ENCODE measurements at regions not wholly inside any gene's neighbourhood (a gene's known extent, or its start where the extent isn't known, plus 50 kb on each side); places are given as distances from the start of the nearest gene placed in this dataset.

- no peak for DNase-seq
- peaks cover 12% of the 10 kb centered on the region for H3K27me3 Mint-ChIP-seq (ENCODE audit: low read depth, poor library complexity)
- H3K4me1 Mint-ChIP-seq = peaks cover 54% of the 10 kb centered on the region
- H3K4me3 Mint-ChIP-seq = no peak overlapping the region
- H3K9me3 Mint-ChIP-seq = peaks cover 53% of the 10 kb centered on the region
- H3K27ac Mint-ChIP-seq = no peak overlapping the region
- no peak for TF ChIP-seq CTCF (IDR thresholded peaks at IDR 0.05)
- H3K36me3 Mint-ChIP-seq (ENCODE audit: low read depth) = peaks cover 15% of the 10 kb centered on the region
Measured at GRCh38 chr5:173671121-173671949, 54.9 kb upstream of the BOD1 start.

DNA sequence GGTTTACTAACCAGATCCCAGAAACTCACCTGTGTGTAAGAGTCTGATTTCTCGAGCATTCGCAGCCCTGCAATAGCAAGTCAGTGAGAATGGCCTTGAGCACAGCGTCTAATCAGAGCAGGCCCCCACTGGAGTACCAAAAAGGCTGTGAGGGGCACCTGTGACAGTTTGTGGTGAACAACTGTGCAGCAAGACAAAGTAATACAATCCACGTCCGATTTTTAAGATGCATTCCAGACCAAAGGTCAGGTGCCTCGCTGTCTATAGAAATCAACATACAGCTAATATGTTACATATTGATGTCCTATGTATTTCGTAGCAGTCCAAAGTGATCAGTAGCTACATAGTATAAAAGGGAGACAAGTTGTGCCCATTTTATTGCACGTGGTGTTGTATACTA is 55.7 kb upstream of the BOD1 start:
- no peak overlapping the region for H3K4me3 Mint-ChIP-seq
- peaks cover 57% of the 10 kb centered on the region for H3K9me3 Mint-ChIP-seq

DNA sequence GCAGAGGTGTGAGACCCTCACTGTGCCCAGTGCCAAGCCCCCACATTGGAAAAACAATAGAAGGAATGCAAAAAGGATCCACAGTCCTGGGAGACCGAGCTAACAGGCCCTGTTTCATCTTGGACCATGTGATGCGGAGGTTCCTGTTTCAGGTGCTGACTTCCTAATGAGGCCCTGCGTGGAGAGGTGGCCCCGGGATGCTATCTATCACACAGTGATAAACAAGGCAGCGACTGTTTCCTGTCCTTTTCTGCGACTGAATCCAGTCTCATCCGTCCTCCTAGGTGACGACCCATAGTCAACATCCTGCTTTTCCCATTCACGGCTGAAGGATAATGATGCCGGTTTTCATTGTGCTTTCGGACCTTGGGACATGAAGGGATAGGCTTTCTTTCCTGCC is 56.4 kb upstream of the BOD1 start:
- Mint-ChIP-seq H3K27me3 (ENCODE audit: low read depth, poor library complexity) (peaks cover 10% of the 10 kb centered on the region), H3K4me3 (no peak overlapping the region), H3K4me1 (peaks cover 54% of the 10 kb centered on the region), H3K27ac (peak overlapping the region; percentile 89), H3K9me3 (peaks cover 51% of the 10 kb centered on the region), H3K36me3 (ENCODE audit: low read depth) (peaks cover 14% of the 10 kb centered on the region)
- DNase-seq = no peak
- no peak for TF ChIP-seq CTCF (IDR thresholded peaks at IDR 0.05)

More for the DNA sequence above, 55.7 kb upstream of the BOD1 start:
- TF ChIP-seq CTCF (IDR thresholded peaks at IDR 0.05) = no peak
- no peak for DNase-seq
- no peak overlapping the region for H3K27ac Mint-ChIP-seq
- H3K36me3 Mint-ChIP-seq (ENCODE audit: low read depth) = peaks cover 15% of the 10 kb centered on the region
- peaks cover 10% of the 10 kb centered on the region for H3K27me3 Mint-ChIP-seq (ENCODE audit: low read depth, poor library complexity)
- peaks cover 54% of the 10 kb centered on the region for H3K4me1 Mint-ChIP-seq

DNA sequence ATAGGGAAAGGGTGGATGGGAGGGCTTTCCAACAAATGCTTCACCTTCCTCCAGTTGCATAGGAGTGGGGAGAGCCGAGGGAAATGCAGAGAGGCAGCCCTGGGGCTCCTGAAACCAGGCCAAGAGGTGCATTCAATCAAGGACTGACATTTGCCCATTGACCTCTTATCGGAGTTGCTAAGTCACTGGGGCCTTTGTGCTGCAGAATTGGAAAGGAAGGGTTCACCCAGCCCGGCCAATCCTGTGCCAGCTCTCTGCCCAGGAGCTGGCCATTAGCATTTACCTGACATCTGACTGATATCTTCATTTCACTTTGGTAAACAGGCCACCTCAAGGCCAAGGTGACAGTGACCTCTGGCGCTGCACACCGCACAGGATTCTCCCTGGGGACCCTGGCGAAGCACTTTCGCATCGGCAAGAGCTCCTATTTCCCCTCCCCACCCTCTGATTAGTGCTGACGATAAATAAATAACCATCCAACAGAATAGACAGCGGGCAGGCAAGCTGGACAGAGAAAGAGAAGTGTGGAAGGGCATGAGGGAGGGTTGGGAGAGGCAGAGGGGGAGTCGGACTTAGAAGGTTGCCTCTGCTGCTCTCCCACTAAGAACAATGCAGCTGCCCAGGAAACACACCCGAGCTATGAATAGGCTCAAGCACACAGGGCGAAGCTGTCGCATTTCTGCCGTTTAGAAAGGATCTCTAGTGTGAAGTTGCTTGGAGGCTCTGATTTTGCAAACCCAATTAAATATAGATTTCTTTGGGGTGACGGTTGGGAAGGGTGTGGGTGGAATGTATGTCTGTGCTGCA is 57.0 kb upstream of the BOD1 start:
- no peak for TF ChIP-seq CTCF (IDR thresholded peaks at IDR 0.05)
- peaks cover 10% of the 10 kb centered on the region for H3K27me3 Mint-ChIP-seq (ENCODE audit: low read depth, poor library complexity)
- DNase-seq = no peak
- peaks cover 45% of the 10 kb centered on the region for H3K9me3 Mint-ChIP-seq
- H3K4me3 Mint-ChIP-seq = peak overlapping the region; percentile 26
- H3K36me3 Mint-ChIP-seq (ENCODE audit: low read depth) = peaks cover 8% of the 10 kb centered on the region
- H3K4me1 Mint-ChIP-seq = peaks cover 49% of the 10 kb centered on the region
- peak overlapping the region; percentile 89 for H3K27ac Mint-ChIP-seq

GRCh38 chr5:173675287-173675996 is 59.0 kb upstream of the BOD1 start:
- H3K27me3 Mint-ChIP-seq (ENCODE audit: low read depth, poor library complexity) = peaks cover 10% of the 10 kb centered on the region
- H3K4me1 Mint-ChIP-seq = peaks cover 34% of the 10 kb centered on the region
- no peak overlapping the region for H3K4me3 Mint-ChIP-seq
- H3K36me3 Mint-ChIP-seq (ENCODE audit: low read depth) = no peaks in the 10 kb centered on the region
- peaks cover 41% of the 10 kb centered on the region for H3K9me3 Mint-ChIP-seq
- no peak for DNase-seq
- TF ChIP-seq CTCF (IDR thresholded peaks at IDR 0.05) = no peak
- H3K27ac Mint-ChIP-seq = no peak overlapping the region
